ENCODE measurements at regions not wholly inside any gene's neighbourhood (a gene's known extent, or its start where the extent isn't known, plus 50 kb on each side); places are given as distances from the start of the nearest gene placed in this dataset.
"Not testable (repeated sequence)": the region's sequence is repeated elsewhere in the genome, so short reads cannot be mapped to it uniquely, and the experiment has no call there.

- DNase-seq = peak; percentile 23
These were observed 959.9 kb upstream of the AMELY start for GRCh38 chrY:7871304-7871932.

DNA sequence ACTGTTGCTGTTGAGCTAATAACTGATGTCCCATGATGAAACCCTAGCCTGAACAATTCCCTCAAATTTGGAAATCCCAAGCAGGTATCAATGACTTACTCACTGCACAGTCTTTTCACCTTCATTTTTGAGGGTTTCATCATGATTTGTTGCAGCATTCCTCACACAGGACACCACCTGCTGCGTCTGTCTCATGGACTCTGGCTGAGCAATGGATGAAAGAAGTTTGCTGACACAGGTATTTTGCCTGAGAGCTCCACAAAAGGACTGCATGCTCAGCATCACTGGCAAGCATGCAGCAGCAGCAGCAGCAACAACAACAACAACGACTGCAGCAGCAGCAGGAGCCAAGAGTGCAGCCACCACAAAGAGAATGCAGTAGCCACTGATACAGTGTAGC lies 955.4 kb upstream of the AMELY start:
- DNase-seq = peak; percentile 5

- DNase-seq = no peak
These were observed 949.4 kb upstream of the AMELY start for GRCh38 chrY:7860781-7861614.

- no peak for DNase-seq
These were observed 938.6 kb upstream of the AMELY start for GRCh38 chrY:7850191-7850590.

DNA sequence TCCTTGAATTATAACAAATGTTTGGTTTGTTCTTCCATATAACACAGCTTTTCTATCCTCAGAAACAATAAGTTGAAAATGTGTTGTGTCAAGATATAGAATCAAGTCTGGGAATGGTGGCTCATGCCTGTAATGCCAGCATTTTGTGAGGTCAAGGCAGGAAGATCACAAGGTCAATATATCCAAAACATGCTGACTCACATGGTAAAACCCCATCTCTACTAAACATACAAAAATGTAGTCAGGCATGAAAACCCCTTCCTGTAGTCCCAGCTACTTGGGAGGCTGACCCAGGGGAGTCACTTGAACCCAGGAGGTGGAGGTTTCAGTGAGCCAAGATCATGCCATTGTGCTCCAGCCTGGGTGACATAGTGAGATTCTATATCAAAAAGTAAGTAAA lies 934.2 kb upstream of the AMELY start:
- no peak for DNase-seq

DNA sequence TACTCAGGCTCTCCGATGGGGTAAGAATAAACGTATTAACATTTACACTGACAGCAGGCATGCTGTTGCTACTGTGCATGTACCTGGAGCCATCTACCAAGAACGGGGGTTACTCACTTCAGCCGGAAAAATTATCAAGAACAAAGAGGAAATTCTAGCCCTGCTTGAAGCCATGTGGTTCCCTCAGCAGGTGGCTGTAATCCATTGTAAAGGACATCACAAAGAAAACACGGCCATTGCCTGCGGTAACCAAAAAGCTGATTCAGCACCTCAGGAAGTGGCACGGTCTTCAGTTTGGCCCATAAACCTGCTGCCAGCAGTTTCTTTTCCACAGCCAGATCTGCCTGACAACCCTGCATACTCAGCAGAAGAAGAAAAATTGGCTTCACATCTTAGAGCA lies 925.5 kb upstream of the AMELY start:
- DNase-seq = peak; percentile 89

- DNase-seq = peak; percentile 39
These were observed 924.8 kb upstream of the AMELY start for GRCh38 chrY:7836366-7836765.

DNA sequence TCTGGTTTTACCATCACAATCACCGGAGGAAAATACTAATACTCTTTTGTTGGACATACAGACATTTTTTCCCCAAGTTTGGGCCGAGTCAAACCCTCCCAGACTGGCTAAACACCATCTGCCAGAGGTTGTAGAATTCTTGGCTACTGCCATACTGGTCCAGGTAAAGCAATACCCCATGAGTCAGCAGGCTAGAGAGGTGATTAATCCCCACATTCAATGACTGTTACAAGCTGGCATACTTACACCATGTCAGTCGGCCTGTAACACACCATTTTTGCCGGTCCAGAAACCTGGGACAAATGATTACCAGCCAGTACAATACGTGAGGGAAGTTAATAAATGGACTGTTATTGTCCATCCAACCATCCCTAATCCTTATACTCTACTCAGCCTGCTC lies 923.9 kb upstream of the AMELY start:
- DNase-seq = no peak

DNA sequence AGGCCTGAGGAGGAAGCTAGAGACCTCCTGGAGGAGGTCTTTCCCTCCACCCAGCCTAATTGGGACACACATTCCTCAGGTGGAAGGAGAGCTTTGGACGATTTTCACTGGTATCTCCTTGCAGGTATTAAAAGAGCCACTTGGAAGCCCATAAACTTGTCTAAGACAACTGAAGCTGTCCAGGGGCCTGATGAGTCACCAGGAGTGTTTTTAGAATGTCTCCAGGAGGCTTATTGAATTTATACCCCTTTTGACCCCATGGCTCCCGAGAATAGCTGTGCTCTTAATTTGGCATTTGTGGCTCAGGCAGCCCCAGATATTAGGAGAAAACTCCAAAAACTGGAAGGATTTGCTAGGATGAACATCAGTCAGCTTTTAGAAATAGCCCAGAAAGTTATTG lies 922.7 kb upstream of the AMELY start:
- DNase-seq = peak; percentile 7

DNA sequence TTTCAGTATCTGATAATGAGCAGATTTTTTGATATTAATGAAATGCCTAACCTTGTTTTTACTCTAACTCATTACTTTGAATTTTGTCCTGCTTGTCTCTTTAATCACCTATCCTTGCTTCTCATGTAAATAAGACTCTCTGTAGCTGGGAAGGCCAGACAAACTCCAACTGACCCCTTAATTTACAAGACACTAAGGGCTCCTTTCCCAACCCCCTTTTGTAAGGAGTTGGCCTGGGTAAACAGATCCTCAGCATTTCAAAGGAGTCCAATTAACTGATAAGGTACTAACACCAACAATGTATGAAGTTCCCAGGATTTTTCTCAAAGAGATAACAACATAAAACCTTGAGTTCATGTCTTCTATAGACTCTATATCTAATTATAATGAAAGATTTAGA lies 919.3 kb upstream of the AMELY start:
- DNase-seq = not testable (repeated sequence)

DNA sequence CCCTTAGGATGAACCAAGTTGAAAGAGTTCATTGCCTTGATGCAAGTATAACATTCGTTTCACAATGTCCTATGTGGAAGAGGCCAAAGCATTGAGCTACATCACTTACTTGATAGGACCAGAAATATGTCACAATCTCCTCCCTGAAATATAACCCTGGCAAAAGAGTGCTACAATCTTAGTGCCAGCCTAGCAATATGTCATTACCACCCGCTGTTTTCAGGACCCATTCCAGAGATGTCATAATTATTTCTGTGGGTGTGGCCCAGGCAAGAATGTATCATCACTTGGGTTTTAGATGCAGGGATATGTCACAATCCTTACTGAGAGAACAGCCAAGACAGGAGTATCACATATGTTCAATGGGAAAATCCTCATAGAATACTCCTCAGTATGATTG lies 915.0 kb upstream of the AMELY start:
- DNase-seq = no peak

- no peak for DNase-seq
These were observed 914.3 kb upstream of the AMELY start for GRCh38 chrY:7825874-7826273.

- DNase-seq = no peak
These were observed 909.9 kb upstream of the AMELY start for GRCh38 chrY:7821295-7822035.

DNA sequence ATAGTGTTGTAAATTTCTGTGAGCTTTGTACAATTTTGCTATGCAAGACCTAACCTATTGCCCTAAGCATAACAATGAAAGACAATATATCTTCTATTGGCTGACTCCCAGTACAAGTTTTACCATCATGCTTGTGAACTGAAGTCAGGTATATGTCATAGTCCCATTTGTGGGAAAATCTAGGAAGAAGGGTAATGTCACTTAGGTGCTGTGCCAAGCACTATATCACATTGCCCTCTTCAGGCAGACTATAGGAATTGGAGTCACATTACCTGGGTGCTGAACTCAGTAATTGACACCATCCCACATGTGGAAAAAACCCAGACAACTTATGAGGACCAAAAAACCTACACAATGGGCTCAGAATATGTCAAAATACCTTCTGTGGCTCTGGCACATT lies 907.4 kb upstream of the AMELY start:
- peak; percentile 62 for DNase-seq

GRCh38 chrY:7816567-7816966 lies 905.0 kb upstream of the AMELY start:
- no peak for DNase-seq

GRCh38 chrY:7815921-7816320 lies 904.4 kb upstream of the AMELY start:
- peak; percentile 10 for DNase-seq

GRCh38 chrY:7815285-7815684 lies 903.7 kb upstream of the AMELY start:
- no peak for DNase-seq

DNA sequence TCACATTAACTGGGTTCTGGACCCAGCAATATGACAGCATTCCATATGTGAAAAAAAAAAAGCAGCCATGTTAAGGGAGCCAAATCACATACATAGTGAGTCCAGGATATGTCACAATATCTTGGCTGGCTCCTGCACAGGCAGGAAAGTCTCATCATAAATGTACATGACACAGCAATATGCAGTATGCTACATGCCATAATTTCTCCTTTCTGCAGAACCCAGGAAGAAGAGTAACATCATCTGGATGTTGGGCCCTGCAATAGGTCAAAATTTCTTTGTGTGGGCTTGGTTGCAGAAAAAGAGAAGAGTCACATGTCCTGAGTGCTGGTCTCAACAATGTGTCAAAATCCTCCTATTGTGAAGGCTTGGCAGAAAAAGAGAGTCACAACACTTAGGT lies 902.8 kb upstream of the AMELY start:
- no peak for DNase-seq

DNA sequence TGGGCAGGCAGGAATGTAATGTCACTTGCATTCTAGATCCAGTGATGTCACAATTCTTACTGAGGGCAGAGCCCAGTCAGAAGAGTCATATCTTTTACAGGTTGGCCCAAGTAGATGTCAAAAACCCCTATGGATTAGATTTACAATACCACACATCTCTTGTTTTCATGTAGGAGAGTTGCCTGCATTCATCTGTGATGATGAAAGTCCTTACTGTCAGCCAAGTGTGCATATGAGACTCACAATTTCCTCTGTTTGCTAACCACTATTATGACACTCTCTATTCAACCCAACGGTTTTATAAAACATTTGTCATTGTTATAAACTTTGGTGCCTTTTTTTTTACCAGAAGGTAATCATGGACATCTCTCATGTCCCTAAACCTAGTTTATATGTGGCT lies 898.8 kb upstream of the AMELY start:
- DNase-seq = no peak

DNA sequence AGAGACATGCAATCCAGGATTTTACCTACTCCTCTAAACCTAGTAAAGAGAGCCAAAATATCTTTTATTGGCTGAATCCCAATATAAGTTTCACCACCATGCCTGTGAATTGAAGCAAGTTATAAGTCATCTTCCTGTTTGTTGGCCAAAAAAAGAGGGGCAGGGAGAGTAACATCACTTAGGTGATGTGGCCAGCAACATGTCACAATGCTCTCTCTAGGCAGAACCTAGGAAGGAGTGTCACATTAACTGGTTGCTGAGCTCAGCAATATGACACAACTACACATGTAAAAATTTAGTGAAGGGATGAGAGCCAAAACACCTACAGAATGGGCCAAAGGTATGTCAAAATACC lies 895.9 kb upstream of the AMELY start:
- no peak for DNase-seq

DNA sequence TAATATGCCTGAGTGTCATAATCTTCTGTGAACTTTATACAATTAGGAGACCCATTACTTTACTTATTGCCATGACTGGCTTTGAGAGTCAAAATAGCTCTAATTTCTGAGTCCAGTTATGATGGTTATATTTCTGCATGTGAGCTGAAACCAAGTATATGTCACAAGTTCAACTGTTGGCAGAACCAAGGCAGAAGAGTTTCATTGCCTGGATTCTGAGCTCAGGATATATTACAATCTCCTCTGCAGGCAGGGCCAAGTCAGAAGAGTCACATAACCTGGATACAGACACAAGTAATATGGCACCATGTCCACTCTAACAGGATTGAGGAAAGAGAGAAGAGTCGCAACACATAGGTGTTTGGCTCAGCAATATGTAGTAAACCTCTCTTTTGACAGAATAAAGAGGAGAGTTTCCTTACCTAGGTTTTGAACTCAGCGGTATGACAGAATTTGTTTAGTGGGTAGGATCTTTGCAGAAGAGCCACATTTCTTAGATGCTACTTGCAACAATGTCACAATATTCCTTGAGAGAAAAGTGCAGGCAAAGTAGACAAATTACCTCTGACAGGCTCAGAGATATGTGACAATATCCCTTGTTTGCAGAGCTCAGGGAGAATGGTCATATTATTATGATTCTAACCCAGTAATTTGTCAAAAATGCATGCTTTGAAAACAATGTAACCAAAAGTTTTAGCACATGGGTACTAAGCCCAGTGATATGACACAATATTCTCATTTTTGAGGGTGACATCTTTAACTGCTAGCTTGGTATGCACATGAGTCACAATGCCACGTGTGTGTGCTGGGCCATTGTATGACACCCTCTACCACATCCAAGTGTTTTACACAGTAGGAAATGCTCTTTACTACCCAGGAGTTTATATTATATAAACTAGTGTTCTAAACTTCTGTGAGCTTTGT lies 895.3 kb upstream of the AMELY start:
- DNase-seq = no peak

DNA sequence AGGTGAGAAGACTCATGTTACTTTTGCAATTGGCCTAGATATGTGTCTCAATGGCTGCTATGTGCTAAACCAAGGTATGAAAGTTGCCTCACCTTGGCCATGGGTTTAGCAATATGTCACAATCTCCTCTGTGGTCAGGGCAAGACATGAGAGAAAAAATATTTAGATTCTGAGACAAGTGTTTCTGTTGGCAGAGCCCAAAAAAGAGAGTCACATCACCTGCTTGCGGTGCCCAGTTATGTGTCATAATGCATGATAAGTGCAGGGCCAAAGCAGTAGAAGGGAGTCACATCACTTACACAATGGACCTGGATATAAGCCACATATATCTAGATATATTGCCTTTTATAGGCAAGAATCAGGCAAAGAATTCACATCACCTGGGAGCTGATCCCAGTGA lies 894.1 kb upstream of the AMELY start:
- no peak for DNase-seq

DNA sequence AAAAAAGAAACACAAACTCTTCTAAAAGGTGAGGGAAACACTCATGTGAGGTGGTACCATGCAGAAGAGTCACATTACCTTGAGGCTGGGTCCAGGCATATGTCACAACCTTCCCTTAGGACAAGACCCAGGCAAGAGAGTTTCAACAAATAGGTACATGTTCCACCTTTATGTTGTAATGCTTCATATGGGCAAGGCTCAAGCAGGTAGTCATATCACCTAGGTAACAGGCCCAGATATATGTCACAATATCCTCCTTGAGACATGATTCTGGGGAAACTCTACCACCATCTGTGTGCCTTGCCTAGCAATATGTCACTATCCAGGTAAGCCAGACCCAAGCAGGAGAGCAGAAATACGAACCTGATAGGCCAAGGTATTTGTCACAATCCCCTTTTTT lies 892.2 kb upstream of the AMELY start:
- DNase-seq = no peak
